ENCODE measurements at regions not wholly inside any gene's neighbourhood (a gene's known extent, or its start where the extent isn't known, plus 50 kb on each side); places are given as distances from the start of the nearest gene placed in this dataset.

- TF ChIP-seq EZH2phosphoT487 (IDR thresholded peaks at IDR 0.05; ENCODE audit: unreplicated experiment) (no peak), ZNF331 (CRISPR knock-in tag; IDR thresholded peaks at IDR 0.05; ENCODE audit: low read depth) (no peak), STAT1 (IDR thresholded peaks at IDR 0.05; ENCODE audit: unreplicated experiment) (no peak), CTCF (conservative IDR thresholded peaks at IDR 0.05; ENCODE audit: low read depth in 2 of 2) (no peak), NANOG (IDR thresholded peaks at IDR 0.05; ENCODE audit: borderline replicate concordance) (no peak), EZH2 (IDR thresholded peaks at IDR 0.05; ENCODE audit: low read depth, unreplicated experiment) (no peak)
- TF ChIP-seq, protein P1, sequence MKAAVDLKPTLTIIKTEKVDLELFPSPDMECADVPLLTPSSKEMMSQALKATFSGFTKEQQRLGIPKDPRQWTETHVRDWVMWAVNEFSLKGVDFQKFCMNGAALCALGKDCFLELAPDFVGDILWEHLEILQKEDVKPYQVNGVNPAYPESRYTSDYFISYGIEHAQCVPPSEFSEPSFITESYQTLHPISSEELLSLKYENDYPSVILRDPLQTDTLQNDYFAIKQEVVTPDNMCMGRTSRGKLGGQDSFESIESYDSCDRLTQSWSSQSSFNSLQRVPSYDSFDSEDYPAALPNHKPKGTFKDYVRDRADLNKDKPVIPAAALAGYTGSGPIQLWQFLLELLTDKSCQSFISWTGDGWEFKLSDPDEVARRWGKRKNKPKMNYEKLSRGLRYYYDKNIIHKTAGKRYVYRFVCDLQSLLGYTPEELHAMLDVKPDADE (IDR thresholded peaks at IDR 0.05), result no peak
Measured at GRCh38 chr4:162727766-162728165, 438.9 kb downstream of the NAF1 start (continued).

GRCh38 chr4:162727232-162727631, 439.5 kb downstream of the NAF1 start:
- ATAC-seq, result no peak
- H3K27ac ChIP-seq (ENCODE audit: low read depth), result no peak overlapping the region
- H3K4me3 Mint-ChIP-seq, result no peak overlapping the region
- TF ChIP-seq REST (IDR thresholded peaks at IDR 0.05; ENCODE audit: unreplicated experiment), result no peak
- no peak for TF ChIP-seq ZNF331 (CRISPR knock-in tag; IDR thresholded peaks at IDR 0.05; ENCODE audit: low read depth)
- TF ChIP-seq, protein P1 (IDR thresholded peaks at IDR 0.05), result no peak
- TF ChIP-seq ZNF462 (CRISPR knock-in tag; IDR thresholded peaks at IDR 0.05), result no peak

More at GRCh38 chr4:162727232-162727631, 439.5 kb downstream of the NAF1 start:
- DNase-seq (ENCODE audit: low spot score), result peak; percentile 6
- H3K36me3 ChIP-seq (ENCODE audit: insufficient read depth), result no peaks in the 10 kb centered on the region
- Mint-ChIP-seq H3K27ac (no peak overlapping the region), H3K36me3 (ENCODE audit: low read depth) (no peaks in the 10 kb centered on the region), H3K9me3 (no peaks in the 10 kb centered on the region), H3K4me1 (no peaks in the 10 kb centered on the region), H3K27me3 (ENCODE audit: insufficient read depth, low read depth, poor library complexity) (no peaks in the 10 kb centered on the region)
- H4K20me1 ChIP-seq (replicated peaks; ENCODE audit: insufficient read depth), result no peaks in the 10 kb centered on the region
- H3F3A ChIP-seq (replicated peaks; ENCODE audit: low read depth), result no peaks in the 10 kb centered on the region
- H3K4me2 ChIP-seq, result no peak overlapping the region
- H3K4me1 ChIP-seq (ENCODE audit: insufficient read depth), result no peaks in the 10 kb centered on the region
- H3K27me3 ChIP-seq (ENCODE audit: insufficient read depth), result no peaks in the 10 kb centered on the region
- no peaks in the 10 kb centered on the region for H3K9me2 ChIP-seq (ENCODE audit: insufficient read depth)
- H3K79me2 ChIP-seq (replicated peaks; ENCODE audit: insufficient read depth), result no peaks in the 10 kb centered on the region
- no peak overlapping the region for H2AFZ ChIP-seq
- no peak overlapping the region for H3K4me3 ChIP-seq
